Muscle of arm (tissue), 1 donor: ENCODE measurements at regions not wholly inside any gene's neighbourhood (a gene's known extent, or its start where the extent isn't known, plus 50 kb on each side); places are given as distances from the start of the nearest gene placed in this dataset.

Source experiments
- DNase-seq: peaks from one replicate; pipeline ENCODE4 v3.0.0-alpha.2; 2013

GRCh38 chr1:115577513-115577912 is 64.3 kb upstream of the VANGL1 start:
- DNase-seq: no peak

DNA sequence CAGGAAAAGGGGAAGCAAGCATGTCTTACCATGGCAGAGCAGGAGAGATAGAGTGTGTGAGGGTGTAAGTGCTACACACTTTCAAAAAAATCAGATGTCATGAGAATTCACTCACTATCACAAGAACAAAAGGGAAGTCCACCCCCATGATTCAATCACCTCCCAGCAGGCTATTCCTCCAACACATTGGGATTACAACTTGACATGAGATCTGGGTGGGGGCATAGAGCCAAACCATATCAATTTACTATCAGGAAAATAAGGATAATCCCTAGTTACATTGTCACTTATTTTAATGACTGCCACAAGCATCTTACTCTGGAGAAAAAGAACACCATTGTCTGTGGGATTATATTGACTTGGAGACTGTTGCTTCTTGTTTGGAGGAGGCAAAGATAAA is 66.1 kb upstream of the VANGL1 start:
- DNase-seq: no peak

DNA sequence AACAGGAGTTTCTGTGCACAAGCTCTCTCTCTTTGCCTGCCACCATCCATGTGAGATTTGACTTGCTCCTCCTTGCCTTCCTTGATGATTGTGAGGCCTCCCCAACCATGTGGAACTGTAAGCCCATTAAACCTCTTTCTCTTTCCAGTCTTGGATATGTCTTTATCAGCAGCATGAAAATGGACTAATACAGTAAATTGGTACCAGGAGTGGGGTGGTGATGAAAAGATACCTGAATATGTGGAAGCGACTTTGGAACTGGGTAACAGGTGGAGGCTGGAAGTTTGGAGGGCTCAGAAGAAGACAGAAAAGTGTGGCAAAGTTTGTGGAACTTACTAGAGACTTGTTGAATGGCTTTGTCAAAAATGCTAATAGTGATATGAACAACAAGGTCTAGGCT is 69.1 kb upstream of the VANGL1 start:
- DNase-seq: no peak

GRCh38 chr1:115567431-115567830 is 74.3 kb upstream of the VANGL1 start:
- DNase-seq: no peak

DNA sequence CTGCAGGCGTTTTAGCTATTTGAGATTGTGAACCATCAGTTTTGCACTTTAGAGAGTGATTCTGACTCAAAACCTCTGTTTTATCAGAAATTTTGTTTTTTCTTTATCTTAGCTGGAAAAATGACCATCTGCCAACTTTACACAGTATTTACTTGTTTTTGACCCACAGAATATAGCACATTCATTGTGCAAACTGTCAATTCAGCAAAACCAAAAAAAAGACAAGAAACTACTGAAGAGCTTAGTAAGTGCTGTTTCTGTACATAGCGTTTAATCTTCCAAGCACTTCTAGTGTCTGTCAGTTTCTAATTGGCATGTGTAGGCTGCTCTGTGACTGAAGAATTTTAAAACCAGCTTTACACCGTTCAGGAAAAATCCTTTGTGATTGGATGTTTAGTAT is 76.0 kb upstream of the VANGL1 start:
- DNase-seq: no peak

DNA sequence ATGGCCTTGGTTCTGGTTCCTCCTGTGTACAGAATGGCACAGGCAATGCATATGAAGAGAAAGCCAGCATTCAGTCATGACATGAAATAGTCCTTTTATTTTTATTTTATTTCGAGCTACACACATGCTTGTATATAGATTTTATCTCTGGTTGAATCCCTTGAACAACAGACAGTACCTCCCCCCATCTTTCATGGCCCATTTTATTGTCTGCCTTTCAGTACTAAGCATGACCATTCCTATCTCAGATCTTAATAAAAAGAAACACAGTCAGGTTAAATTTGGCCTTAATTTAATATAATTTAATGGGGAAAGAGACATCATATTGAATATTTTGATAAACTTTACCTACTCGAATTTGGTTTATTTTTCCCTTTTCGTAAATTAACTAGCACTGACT is 76.4 kb upstream of the VANGL1 start:
- DNase-seq: no peak

DNA sequence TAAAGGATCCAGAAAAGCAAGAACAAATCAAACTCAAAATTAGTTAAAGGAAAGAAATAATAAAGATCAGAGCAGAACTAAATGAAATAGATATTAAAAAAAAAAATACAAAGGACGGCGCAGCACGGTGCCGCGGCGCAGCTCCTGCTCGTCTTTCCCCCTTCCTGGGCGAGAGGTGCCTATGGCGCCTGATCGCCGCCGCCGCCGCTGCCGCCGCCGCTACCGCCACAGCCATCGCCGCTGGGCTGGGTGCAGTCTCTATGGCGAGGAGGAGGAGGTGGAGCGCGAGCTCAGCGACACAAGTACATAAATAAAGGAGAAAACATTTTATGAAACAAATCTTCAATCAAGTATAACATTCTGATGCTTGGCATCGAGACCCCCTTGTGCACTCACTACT is 77.6 kb upstream of the VANGL1 start:
- DNase-seq: no peak

GRCh38 chr1:115560027-115560426 is 81.7 kb upstream of the VANGL1 start:
- no peak for DNase-seq

GRCh38 chr1:115558275-115558674 is 83.5 kb upstream of the VANGL1 start:
- DNase-seq: no peak

DNA sequence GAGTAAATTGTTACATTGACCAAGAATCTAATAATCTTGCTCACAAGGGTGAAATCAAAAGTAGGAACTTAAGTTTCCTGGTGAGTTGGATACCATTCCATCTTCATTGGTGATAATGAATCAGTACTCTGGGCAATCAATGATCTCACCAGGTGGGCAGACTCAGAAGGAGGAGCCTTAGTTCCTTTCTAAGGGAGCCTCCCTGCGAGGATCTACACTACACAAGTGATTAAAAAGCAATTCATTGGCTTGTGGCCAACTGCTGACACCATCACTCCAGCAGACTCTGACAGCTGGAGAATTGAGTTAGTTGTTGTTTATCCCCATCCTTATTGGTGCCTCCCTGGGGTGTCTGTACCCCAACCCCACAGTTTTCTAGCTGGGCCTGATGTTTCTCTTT is 84.1 kb upstream of the VANGL1 start:
- DNase-seq: no peak

- DNase-seq: no peak
Observed at GRCh38 chr1:115556236-115556635, 85.5 kb upstream of the VANGL1 start.

- DNase-seq: no peak
Observed at GRCh38 chr1:115555446-115555845, 86.3 kb upstream of the VANGL1 start.

GRCh38 chr1:115547696-115548095 is 94.1 kb upstream of the VANGL1 start:
- no peak for DNase-seq

GRCh38 chr1:115546846-115547245 is 94.9 kb upstream of the VANGL1 start:
- no peak for DNase-seq

GRCh38 chr1:115545791-115546733 is 95.7 kb upstream of the VANGL1 start:
- peak; percentile 41 for DNase-seq

- no peak for DNase-seq
Observed at GRCh38 chr1:115545096-115545720, 96.6 kb upstream of the VANGL1 start.

GRCh38 chr1:115544131-115544530 is 97.6 kb upstream of the VANGL1 start:
- DNase-seq: no peak

DNA sequence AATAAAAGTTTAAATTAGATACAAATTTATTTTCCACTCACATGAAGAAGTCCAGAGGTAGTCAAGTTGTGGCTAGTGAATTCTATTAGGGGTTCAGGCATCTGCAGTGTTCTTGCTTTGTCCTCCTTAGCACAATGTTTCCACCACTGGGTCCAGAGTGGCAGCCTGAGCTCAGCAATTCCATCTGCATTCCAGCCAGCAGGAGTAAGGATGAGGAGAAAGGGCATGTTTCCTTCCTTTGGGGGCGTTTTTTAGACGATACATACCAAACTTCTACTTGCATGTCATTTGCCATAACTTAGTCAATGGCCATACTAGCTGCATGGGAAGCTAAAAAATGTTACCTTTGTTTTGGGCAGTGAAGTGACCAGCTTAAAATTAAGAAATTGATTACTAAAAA is 98.5 kb upstream of the VANGL1 start:
- no peak for DNase-seq

- no peak for DNase-seq
Observed at GRCh38 chr1:115539736-115540135, 102.0 kb upstream of the VANGL1 start.

DNA sequence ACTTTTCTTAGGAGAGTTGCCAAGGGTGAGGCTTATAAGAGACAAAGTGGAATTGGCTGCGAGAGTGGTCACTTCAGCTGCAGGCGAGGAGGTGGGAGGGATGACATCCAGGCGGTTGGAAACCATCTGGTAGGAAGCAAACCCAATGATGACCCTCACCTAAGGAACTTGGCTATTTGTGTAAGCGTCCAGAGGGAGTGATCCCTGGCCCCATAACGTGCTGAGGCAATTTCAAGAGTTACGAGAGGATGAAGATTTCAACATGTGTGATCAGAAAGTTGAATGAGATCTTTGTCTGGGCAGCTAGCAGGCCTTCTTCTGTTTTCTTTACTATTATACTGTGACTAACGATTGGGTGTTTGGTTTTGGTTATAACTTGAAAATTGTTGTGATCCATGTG is 102.7 kb upstream of the VANGL1 start:
- peak; percentile 49 for DNase-seq

GRCh38 chr1:115538579-115538978 is 103.2 kb upstream of the VANGL1 start:
- DNase-seq: no peak

- DNase-seq: no peak
Observed at GRCh38 chr1:115537415-115537814, 104.4 kb upstream of the VANGL1 start.

- DNase-seq: no peak
Observed at GRCh38 chr1:115536279-115536816, 105.4 kb upstream of the VANGL1 start.
